A673 (cell line): ENCODE measurements at regions not wholly inside any gene's neighbourhood (a gene's known extent, or its start where the extent isn't known, plus 50 kb on each side); places are given as distances from the start of the nearest gene placed in this dataset.

Experiments used
- BruUV-seq: library from RNA; stranded (reverse); fragments of 400-500 nt; replicated peaks from 2 replicates; lab custom pipeline; 2021; lab: Mats Ljungman, UMichigan
- CTCF ChIA-PET: fragments of 300-600 bp; sonication (Branson Sonifier 250); formaldehyde crosslinking; loops from one replicate; lab custom pipeline; 2022; ENCODE audit warnings: antibody characterized with exemption; lab: Charles Lee
- POLR2A ChIA-PET: fragments of 300-600 bp; sonication (Branson Sonifier 250); formaldehyde crosslinking; loops from one replicate; lab custom pipeline; 2022; ENCODE audit warnings: antibody characterized with exemption; ENCODE audit not compliant: low non-redundant PET; lab: Charles Lee
- DNase-seq: peaks from one replicate; pipeline ENCODE4 v3.0.0-alpha.2; 2015; ENCODE audit warnings: low spot score
- H3K27ac ChIP-seq: fragments of 200-600 bp; sonication (generic); 2 replicates; pipeline ENCODE4 v1.5.1; 2016; ENCODE audit warnings: mixed run types, low read depth, mild to moderate bottlenecking, mixed read lengths, antibody characterized with exemption, low read length; ENCODE audit not compliant: poor library complexity, severe bottlenecking
- H3K27me3 ChIP-seq: fragments of 200-600 bp; sonication (generic); replicated peaks from 2 replicates; pipeline ENCODE4 v1.6.1; 2017; ENCODE audit warnings: mixed run types, low read depth, mild to moderate bottlenecking, mixed read lengths, antibody characterized with exemption, low read length; ENCODE audit not compliant: insufficient read depth, poor library complexity
- H3K36me3 ChIP-seq: fragments of 200-600 bp; sonication (generic); 2 replicates; pipeline ENCODE4 v1.6.1; 2016; ENCODE audit warnings: mixed run types, mild to moderate bottlenecking, mixed read lengths, antibody characterized with exemption, low read length; ENCODE audit not compliant: insufficient read depth, poor library complexity, severe bottlenecking
- H3K4me1 ChIP-seq: fragments of 200-600 bp; sonication (generic); 2 replicates; pipeline ENCODE4 v1.6.1; 2017; ENCODE audit warnings: mixed run types, mild to moderate bottlenecking, mixed read lengths, antibody characterized with exemption, low read length; ENCODE audit not compliant: insufficient read depth, poor library complexity, severe bottlenecking
- H3K4me3 ChIP-seq: fragments of 200-600 bp; sonication (generic); 2 replicates; pipeline ENCODE4 v1.5.1; 2016; ENCODE audit warnings: low read depth, mixed run types, mild to moderate bottlenecking, mixed read lengths, low read length; ENCODE audit not compliant: poor library complexity, severe bottlenecking
- H3K9me3 ChIP-seq: fragments of 200-600 bp; sonication (generic); 2 replicates; pipeline ENCODE4 v1.6.1; 2016; ENCODE audit warnings: mixed run types, low read depth, mild to moderate bottlenecking, mixed read lengths, antibody characterized with exemption, low read length; ENCODE audit not compliant: poor library complexity, severe bottlenecking
- EZH2 ChIP-seq: fragments of 200-600 bp; sonication (generic); IDR thresholded peaks from 2 replicates; pipeline ENCODE4 v1.6.1; 2017; ENCODE audit warnings: borderline replicate concordance, low read depth, mild to moderate bottlenecking, mixed read lengths, antibody characterized with exemption, low read length; ENCODE audit not compliant: poor library complexity, severe bottlenecking
- intact Hi-C: fragments of 100-400 bp; cut with micrococcal nuclease; formaldehyde crosslinking; loops from one replicate; pipeline ENCODE4 v1.10.0; 2022; ENCODE audit not compliant: unreplicated experiment
- TF ChIP-seq, protein P1 (sequence below): fragments of 300-800, 200-600 bp; sonication (generic); conservative IDR thresholded peaks from 2 replicates; pipeline ENCODE4 v1.5.1; 2017; ENCODE audit warnings: low read depth, mild to moderate bottlenecking, antibody characterized with exemption, low read length, moderate library complexity, mixed read lengths

DNA sequence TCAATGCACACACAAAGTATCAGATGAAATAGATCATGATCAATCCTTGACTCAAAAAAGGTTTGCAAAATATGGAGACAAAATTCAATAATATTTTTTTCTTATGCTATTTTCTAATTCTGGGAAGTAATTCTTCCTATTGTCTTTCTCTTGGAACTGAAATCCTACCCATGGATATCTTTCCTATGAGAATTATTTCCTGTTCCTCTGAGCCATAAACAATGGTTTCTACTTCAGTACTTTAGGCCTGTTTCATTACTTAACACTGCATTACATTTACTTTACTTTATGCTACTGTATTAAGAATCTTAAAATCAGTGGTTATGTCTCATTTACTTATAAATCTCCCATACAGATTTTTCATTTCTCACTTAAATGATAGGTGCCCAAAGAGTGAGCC lies 1025.4 kb upstream of the ACO1 start:
- Histone ChIP-seq H3K4me3 (no peak overlapping the region), H3K4me1 (no peaks in the 10 kb centered on the region), H3K27me3 (no peaks in the 10 kb centered on the region), H3K9me3 (no peaks in the 10 kb centered on the region), H3K36me3 (no peaks in the 10 kb centered on the region), H3K27ac (no peak overlapping the region)
- TF ChIP-seq EZH2, result no peak
- CTCF ChIA-PET, result no interaction called here
- BruUV-seq, result no TSS peak
- DNase-seq, result no peak
- intact Hi-C loops, result no loop called here
- POLR2A ChIA-PET, result no interaction called here

DNA sequence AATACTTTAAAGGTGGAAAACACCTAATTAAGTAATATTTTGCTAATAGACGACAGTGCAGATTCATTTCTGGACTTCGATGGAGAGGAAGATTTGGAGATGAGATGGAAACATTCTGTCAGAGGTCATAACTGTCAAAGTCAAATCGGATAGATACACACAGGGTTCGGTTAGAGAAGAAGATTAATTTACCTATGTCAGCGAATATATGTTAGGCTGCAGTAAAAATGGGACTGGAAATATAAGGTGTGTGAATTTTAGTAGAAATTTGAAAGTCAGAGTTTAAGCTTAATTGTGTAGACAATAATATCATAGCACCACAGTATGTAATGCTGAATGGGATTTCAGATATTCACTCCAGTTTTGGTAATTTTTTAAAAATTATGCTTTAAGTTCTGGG lies 1020.3 kb upstream of the ACO1 start:
- TF ChIP-seq EZH2, result no peak
- TF ChIP-seq, protein P1, sequence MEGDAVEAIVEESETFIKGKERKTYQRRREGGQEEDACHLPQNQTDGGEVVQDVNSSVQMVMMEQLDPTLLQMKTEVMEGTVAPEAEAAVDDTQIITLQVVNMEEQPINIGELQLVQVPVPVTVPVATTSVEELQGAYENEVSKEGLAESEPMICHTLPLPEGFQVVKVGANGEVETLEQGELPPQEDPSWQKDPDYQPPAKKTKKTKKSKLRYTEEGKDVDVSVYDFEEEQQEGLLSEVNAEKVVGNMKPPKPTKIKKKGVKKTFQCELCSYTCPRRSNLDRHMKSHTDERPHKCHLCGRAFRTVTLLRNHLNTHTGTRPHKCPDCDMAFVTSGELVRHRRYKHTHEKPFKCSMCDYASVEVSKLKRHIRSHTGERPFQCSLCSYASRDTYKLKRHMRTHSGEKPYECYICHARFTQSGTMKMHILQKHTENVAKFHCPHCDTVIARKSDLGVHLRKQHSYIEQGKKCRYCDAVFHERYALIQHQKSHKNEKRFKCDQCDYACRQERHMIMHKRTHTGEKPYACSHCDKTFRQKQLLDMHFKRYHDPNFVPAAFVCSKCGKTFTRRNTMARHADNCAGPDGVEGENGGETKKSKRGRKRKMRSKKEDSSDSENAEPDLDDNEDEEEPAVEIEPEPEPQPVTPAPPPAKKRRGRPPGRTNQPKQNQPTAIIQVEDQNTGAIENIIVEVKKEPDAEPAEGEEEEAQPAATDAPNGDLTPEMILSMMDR, result no peak
- Histone ChIP-seq H3K27ac (no peak overlapping the region), H3K4me1 (no peaks in the 10 kb centered on the region), H3K36me3 (no peaks in the 10 kb centered on the region), H3K4me3 (no peak overlapping the region), H3K9me3 (no peaks in the 10 kb centered on the region), H3K27me3 (no peaks in the 10 kb centered on the region)
- POLR2A ChIA-PET, result no interaction called here
- BruUV-seq, result no TSS peak
- no peak for DNase-seq
- intact Hi-C loops, result no loop called here
- CTCF ChIA-PET, result no interaction called here

DNA sequence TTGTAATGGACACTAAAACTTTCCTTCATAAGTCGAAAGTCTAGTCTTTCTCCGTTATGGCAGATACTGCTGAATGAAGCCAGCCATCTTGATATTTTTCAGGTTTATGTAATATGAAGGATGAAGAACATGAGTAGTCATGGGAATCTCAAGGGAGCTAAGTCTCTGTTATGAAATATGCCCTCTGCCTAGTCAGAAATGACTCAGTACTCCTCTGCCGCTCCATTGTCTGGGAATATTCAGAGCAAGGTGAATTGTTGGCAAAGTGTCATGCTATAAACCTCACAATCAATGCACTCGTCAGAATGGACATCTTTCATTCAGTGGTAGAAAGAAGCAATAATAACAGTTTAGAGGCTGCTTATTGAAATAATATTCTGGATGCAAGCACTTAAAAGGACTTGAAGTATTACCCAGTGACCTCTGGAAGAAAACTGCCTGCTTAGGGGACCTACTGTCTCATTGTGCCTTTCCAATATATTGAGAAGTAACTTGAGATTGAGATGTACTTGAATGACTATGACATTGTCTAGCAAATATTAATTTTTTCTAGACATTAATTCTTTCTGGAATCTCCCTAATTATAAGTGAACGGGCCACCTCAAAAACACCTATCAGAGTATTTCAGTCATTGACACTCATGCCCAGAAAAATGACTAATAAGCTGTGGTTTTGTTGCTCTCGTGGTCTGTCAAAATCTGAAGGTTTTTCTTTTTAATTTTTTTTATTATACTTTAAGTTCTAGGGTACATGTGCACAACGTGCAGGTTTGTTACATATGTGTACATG lies 1011.5 kb upstream of the ACO1 start:
- no TSS peak for BruUV-seq
- TF ChIP-seq, protein P1, result no peak
- TF ChIP-seq EZH2, result no peak
- intact Hi-C loops, result no loop called here

DNA sequence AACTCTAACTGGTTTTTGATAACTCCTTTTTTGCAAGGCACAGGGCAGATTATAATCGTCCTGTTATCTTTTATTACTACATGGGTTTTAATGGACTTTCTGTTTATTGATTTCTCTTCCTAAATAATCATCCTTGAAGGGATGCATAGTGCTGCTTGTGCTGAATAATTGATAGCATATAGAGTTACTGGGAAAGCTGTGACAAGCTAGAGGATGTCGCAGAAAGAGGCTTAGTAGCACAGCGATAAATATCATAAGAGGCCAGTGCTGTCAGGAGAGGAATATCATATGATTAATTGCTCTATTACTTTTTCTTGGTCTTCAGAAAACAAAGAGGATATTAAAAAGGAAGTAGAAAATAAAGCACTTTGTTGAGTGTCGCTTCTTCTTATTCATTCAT lies 1007.1 kb upstream of the ACO1 start:
- POLR2A ChIA-PET, result no interaction called here
- no TSS peak for BruUV-seq
- no peak for TF ChIP-seq EZH2
- TF ChIP-seq, protein P1, result no peak

More for the DNA sequence above, 1011.5 kb upstream of the ACO1 start:
- no peak overlapping the region for H3K27ac ChIP-seq
- H3K9me3 ChIP-seq, result no peaks in the 10 kb centered on the region
- no peaks in the 10 kb centered on the region for H3K27me3 ChIP-seq
- DNase-seq, result no peak
- POLR2A ChIA-PET, result no interaction called here
- CTCF ChIA-PET, result no interaction called here
- no peaks in the 10 kb centered on the region for H3K4me1 ChIP-seq
- H3K4me3 ChIP-seq, result no peak overlapping the region
- no peaks in the 10 kb centered on the region for H3K36me3 ChIP-seq

More for the DNA sequence above, 1007.1 kb upstream of the ACO1 start:
- intact Hi-C loops, result no loop called here
- DNase-seq, result no peak
- Histone ChIP-seq H3K4me3 (no peak overlapping the region), H3K27me3 (no peaks in the 10 kb centered on the region), H3K27ac (no peak overlapping the region), H3K9me3 (no peaks in the 10 kb centered on the region), H3K36me3 (no peaks in the 10 kb centered on the region), H3K4me1 (no peaks in the 10 kb centered on the region)
- CTCF ChIA-PET, result no interaction called here
